Frontal cortex (tissue), 3 donors: ENCODE measurements at regions not wholly inside any gene's neighbourhood (a gene's known extent, or its start where the extent isn't known, plus 50 kb on each side); places are given as distances from the start of the nearest gene placed in this dataset.
"Not testable (repeated sequence)": the region's sequence is repeated elsewhere in the genome, so short reads cannot be mapped to it uniquely, and the experiment has no call there.

Experiments used
- DNase-seq, 2 donors: peaks; one replicate each; pipeline ENCODE4 v3.0.0; 2012; ENCODE audit warnings: low spot score in 2 of 2
- FAIRE-seq: peaks from 2 replicates; lab custom pipeline; 2012; peaks lifted over from hg19 to GRCh38; lab: Jason Lieb, UNC
- donor health status: control.
- donor health status: control.
- donor health status: control.

DNA sequence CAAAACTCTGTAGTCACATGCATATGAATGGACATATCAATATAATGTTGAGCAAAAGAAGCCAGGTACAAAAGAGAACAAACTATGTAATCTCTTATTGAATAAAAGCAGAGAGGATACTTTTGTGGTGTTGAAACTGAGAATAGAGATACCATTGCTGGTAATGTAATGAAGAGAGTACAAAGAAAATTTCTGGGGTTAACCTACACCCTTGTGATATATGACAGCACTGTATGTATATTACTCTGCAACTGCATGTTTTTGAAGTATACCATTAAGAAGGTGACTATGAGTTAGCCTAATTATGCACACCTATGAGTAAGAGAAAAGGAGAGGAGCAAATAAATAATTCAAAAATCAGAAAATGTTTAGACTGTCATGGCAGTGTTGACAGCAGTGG is 268.8 kb upstream of the DEFB112 start:
- DNase-seq (no peak), FAIRE-seq (no peak)

DNA sequence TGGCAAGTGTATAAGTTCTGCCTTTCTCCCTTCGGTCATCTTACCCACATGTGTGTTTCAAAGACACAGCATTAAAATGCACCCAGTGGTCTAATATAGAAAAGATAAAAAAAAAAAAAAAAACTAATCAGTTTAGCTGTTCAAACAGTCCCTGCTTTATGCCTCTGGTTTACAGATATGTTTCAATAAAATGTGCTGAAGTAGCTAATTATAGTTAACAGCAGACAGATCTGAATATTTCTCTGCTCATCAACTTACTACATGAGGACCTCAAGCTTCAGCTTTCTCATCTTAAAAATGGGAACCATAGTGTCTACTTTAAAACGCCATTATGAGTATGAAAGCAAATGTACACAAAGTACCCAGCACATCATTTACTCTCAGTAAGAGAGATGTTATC is 280.6 kb upstream of the DEFB112 start:
- FAIRE-seq (no peak), DNase-seq (no peak)

DNA sequence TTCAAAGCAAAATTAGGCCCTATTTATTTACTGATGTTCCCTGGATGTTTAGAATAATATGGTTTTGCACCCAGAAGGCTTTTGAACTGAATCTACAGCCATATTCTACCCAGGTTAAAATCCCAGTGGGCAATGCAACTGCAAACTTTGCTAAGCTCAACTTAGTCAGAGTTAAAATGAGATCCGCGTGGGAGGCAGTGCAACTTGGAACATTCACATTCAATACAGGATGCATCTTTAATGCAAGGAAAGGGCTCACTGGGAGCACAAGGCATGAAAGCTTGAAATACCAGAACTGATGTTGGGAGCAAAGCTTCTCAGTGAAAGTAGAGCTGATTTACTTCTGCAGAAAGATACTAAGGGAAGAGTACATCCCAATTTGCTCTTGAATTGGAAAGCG is 281.2 kb upstream of the DEFB112 start:
- no peak for DNase-seq
- no peak for FAIRE-seq

DNA sequence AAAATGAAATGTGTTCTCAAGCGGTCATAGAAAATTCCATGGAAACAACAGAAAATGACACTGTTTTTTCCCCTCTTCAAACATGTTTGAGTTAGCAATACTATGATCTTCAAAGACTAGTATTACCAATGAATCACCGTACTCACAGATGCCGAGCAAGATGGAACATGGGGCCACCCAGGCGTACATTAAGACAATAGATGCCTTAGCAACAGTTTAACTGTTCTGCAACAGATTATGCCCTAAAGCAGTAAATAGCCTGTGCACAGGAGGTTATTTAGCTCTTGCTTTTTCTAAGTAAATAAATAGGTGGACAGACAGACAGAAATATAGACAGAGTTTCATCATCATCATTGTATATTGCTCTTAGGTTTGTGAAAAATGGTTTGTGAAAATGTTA is 284.0 kb upstream of the DEFB112 start:
- FAIRE-seq (no peak), DNase-seq (no peak)

DNA sequence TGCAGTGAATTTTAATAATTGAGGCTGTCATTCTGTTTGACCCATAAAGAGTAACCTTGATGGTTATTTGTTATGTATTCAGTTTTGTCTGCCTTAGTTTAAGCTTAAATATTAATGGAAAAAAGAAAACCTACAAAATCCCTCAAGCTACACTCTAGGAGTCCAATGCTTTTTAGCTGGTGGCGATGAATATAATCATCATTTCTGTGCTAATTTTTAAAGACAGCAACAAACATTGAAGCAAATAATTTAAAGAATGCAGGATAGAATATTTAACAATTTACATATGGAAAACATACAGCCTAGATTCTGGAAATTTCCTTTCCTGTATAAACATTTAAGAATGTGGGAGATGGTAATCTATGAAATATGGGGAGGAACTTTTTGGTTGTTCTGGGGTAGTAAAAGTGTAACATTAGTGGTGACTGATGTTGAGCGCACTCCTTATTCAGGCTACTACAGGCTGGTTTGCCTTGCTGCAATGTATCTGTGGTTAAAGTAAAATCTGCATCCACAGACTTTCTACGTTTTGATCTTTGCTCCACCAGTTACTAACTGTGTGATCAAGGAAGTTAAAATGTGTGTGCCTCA is 287.9 kb upstream of the DEFB112 start:
- DNase-seq = no peak
- FAIRE-seq = no peak

DNA sequence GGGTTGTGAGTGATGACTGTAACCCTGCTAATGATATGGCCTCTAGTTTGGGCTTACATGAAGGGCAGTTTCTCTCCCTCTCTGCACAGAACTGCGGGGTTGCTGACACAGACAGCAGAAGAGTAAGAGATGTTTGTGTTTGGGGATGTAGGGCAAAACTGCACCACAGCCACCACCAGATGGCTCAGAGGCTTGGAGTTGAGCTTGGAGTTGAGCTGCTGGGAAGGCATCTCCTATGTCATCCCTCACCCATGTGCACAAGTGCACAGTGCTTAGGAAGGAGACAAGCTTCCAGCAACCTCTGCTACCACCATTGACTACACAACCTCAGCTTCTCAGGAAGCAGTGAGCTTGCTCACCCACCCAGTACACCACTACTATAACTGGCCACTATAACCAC is 303.9 kb upstream of the DEFB112 start:
- DNase-seq (no peak), FAIRE-seq (no peak)

DNA sequence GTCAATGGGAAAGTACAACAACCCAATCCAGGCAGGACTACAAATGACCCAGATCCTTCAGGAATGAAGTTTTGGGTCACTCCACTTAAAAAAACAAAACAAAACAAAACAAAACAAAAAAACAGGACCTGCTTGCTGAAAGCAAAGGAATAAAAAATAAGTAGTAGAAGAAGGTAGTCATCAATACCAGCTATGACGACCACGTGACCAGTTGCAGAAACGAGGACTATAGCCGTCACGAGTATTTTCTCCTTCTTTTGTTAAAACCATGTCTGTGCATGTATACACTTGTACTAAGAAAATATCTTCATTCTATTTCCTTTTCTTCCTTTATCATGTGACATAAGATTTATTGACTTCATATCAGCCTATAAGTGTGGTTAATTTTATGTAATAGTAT is 308.4 kb upstream of the DEFB112 start:
- no peak for FAIRE-seq
- no peak for DNase-seq

DNA sequence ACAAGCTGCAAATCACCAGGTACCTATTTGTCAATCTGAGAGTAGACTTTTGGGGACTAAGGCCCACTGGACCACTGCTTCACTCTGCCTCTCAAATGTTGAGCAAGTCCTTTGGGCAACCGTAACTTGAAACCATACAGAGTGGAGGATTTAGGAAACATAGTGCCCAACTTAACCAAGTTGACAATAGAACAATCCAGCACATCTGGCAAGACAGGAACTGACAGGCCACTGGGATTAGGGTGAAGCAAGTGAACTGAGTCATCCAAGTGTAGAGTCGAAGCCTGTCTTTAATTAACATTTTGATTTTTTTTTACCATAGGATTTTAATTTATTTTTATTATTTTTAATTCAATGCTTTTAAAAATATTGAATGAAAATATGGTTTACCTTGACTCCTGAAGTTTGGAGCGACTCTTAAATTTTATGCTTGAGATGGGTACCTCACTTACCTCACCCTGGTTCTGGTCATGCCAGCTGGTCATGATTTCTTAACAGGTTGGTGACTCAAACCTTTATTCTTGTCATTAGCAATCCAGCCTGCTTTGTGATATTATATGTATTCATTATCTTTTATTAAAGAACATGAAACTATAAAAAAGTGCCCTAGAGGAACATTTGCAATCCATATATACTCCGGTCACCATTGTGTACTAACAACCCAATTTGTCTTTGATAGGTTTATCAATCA is 312.1 kb upstream of the DEFB112 start:
- FAIRE-seq = no peak
- DNase-seq = no peak

DNA sequence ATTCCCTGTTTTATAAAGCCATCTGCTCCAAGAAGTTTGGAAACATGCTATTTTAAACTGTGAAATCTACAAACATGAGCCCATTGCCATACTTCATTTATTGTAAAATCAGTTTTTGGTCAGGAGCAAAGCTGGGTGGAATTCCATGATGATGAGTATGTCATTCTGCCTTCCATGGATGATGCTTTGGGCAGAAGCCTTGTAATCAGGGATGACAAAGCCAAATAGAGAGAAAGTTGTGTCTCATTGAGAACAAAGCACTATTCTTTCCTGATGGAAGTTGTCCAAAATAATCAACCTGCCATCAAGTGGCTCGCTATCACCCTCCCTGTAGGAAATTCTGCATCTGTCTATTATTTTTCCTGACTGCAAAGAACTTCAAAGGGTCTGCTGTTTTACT is 313.0 kb upstream of the DEFB112 start:
- FAIRE-seq (no peak), DNase-seq (no peak)

DNA sequence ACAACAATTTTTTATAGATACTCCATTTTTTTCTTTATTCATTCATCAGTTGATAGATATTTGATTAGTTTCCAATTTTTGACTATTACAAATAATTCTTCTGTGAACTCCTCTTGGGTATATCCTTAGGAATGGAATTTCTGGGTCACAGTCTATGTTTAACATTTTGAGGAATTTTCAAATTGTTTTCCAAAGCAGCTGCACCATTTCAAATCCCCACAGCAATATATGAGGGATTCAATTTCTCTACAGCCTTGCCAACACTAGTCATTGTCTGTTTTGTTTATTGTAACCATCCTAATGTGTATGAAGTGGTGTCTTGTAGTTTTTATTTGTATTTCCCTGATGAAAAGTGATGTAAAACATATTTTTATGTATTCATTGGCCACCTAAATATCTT is 320.3 kb upstream of the DEFB112 start:
- DNase-seq = no peak
- no peak for FAIRE-seq

DNA sequence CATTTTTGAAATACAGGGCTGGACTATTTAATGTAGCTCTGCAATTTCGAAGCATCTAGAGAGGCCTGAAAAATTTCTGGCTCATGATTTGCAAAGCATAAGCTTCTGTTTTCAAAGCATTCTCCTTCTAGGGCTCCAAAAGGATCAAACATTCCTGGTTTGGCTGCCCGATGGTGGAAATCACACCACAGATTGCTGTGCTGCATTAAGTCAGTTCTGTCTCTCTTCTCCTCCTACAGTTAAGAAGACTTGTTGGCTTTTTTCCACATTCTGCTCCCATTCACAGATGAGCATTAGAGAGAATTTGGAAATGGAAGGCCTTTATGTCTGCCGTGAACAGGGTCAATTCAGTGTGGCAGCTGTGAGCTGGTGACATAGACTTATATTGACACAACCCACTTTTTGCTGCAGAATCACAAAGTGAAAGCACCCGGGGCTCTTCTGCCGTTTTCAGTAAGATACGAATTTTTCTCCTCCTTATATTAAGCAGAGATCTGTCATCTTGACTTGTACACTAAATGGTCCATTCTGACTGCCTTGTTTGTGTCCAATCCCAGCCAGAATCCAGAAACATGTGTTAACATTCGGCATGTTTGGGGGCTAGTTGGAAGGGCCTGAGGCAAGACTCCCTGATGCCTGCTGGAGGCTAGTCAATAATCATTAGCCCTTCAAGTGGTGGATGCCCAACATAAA is 330.8 kb upstream of the DEFB112 start:
- FAIRE-seq (no peak), DNase-seq (no peak)

DNA sequence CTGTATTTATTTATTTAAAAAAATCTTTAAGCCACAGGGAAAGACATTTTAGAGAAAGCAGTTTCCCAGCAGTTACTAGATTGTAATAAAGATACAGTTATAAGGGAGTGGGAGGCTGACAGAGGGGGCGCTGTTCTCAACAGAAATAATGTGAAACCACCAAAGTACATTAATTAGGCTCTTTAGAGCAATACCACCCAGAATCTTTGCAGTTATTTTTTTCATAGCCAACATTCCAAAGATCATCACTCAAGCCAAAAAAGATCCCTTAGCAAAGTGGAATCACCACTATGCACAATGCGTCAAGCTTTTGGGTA is 331.3 kb upstream of the DEFB112 start:
- DNase-seq = no peak

DNA sequence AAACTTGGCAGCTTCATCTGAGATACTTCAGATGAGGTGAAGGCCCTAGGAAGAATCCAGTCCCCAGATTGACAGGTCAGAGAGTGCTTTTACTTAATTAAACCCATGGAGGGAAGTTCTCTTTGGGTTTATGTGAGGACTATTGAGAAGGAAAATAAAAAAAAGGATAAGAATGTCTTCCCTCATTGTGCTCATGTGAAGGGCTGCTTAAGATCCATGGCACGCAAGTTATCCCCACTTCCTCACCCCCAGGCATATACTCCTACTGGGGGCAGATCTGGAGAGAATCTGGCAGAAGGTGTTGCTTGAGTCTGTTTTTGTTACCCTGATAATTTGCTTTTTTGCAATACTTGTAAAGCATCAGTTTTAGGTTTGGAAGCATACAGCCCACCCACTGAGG is 322.9 kb upstream of the TFAP2D start:
- DNase-seq (no peak), FAIRE-seq (no peak)

More for the DNA sequence above, 331.3 kb upstream of the DEFB112 start:
- FAIRE-seq = no peak

DNA sequence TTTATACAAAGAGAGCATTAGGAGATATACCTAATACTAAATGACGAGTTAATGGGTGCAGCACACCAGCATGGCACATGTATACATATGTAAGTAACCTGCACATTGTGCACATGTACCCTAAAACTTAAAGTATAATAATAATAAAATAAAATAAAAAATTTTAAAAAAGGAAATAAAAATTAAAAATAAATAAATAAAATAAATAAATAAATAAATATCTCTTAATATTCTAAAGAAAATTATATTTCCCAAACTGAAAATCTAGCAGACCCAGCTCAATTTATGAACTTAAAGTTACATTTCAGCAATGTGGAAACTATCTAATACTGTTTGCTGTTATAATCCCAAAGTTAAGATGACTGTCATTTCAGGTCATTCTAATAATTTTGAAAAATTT is 319.2 kb upstream of the TFAP2D start:
- peak; percentile 59 for FAIRE-seq
- DNase-seq = not testable (repeated sequence)

DNA sequence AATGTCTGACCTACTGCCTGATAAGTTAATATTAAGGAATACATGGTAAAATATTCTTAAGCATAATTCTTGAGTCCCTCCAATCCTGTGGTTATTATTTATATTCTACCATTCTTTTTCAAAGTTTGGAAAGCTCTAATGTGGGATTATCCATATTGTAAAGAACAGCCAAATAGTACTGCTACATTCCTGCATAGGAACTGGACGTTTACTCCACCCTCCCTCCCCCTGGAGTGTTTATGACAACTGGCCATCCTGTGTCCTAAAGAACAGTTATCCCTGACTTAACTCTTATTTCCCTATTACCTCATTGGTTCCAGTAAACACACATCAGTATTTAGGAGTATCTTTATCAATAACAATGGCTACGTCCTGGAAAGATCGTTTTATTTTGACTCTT is 308.7 kb upstream of the TFAP2D start:
- FAIRE-seq (no peak), DNase-seq (no peak)

DNA sequence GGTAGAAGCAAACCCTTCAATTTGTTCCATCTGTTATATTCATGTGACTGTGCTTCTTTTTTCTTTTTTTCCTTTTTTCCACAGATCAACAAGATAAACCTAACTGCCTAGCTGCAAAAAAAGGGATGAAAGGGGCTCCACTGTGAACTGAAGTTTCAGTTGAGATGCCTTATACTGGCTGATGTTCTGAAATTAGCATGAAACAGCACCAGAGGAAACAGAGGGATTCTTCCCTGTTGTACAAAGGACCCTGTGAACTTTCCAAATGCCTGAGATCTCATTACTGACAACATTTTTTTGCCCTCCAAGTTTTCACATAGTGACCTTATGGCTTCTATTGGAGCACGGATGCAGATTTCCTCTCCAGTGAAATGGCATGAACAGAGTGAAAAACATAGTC is 302.7 kb upstream of the TFAP2D start:
- DNase-seq (no peak), FAIRE-seq (no peak)

DNA sequence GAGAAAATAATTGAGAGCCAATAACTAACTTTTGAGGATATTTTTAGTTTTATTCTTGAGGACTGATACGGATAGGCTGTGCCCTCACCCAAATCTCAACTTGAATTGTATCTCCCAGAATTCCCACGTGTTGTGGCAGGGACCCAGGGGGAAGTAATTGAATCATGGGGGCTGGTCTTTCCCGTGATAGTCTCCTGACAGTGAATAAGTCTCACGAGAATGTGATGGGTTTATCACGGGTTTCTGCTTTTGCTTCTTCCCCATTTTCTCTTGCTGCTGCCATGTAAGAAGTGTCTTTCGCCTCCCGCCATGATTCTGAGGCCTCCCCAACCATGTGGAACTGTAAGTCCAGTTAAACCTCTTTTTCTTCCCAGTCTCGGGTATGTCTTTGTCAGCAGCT is 292.3 kb upstream of the TFAP2D start:
- not testable (repeated sequence) for FAIRE-seq, DNase-seq

DNA sequence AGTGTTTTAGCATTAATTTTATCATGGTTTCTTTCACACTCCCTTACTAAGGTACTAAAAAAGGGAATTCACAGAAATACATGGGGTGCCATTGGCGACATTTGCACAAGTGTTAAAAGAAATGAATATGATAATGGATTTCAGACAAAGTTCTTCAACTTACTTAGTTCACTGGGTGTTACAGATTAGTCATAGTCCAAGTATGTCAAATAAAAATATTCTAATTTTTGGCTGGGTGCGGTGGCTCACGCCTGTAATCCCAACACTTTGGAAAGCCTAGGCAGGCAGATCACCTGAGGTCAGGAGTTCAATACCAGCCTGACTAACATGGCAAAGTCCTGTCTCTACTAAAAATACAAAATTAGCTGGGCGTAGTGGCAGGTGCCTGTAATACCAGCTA is 286.1 kb upstream of the TFAP2D start:
- DNase-seq (no peak), FAIRE-seq (no peak)

DNA sequence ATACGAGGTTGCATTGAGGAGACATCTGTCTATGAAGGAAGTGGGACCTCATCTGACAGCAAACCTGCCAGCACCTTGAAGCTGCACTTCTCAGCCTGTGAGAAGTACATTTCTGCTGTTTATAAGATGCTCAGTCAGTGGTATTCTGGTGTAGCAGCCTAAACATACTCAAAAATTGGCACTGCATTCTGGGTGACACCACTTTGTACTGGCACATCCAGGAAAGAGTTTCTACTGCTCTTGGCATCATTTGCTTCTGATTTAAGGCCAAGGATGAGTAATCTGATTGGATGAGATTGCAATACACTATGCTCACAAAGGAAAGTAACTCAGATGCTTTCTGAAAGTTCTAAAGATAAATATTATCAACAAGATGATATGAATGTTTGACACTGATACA is 275.4 kb upstream of the TFAP2D start:
- DNase-seq (no peak), FAIRE-seq (no peak)

DNA sequence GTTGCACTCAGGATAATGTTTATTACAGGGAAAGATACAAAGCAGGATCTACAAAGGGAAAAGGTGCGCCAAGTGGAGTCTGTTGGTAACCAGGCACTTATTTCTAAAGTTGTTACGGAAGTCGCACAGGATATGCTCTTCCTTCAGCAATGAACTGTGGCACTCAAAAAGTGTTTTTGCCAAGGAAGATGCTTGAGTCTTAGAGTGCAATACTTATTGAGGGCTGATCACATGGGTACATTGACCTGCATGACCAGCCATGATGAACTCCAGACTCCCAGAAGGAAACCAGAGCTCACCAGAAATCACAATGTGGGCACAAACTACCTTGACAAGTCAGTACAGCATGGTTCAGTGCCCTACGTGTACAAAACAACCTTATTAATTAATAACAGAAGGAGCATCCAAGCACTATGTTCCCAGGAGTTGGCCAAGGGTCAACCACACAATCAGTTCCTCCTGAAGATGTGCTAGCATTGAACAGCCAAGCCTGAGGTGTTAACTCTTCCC is 270.7 kb upstream of the TFAP2D start:
- no peak for DNase-seq
- FAIRE-seq = no peak

DNA sequence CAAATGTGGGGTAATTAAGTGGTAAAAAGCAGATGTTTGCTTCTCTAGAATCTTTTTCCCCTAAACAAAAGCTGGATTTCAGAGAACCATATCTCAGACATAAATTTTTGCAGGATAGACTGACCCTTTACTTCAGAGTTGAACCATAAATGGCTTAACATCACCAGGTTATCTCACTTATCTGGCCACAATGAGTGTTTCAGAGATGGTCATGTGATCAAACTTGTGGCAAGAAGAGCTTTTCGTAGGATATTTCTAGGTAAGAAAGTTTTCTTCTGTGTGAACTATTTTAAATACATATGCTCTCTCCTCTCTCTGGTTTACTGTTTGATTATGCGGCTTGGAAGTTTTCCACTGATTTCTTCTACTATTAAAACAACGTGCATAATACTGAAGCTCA is 270.2 kb upstream of the TFAP2D start:
- no peak for FAIRE-seq

DNA sequence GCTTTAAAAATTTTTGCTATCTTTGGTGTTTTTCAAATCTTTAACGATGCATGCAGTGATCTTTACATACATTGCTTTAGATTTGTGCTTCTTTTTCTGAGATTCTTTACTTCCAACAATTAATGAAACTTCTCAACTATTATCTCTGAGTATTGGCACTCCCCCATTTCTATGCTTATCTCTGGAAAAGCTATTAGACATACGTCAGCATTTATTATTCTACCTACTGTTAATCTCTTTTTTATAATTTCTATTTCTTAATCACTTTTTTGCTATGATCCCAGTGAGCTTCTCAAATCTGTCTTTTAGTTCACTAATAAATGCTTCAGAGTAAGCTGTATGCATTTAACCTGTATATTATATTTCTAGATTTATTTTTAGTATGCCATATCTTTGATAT is 264.2 kb upstream of the TFAP2D start:
- FAIRE-seq (no peak), DNase-seq (no peak)

More for the DNA sequence above, 270.2 kb upstream of the TFAP2D start:
- DNase-seq = no peak
